NCI-H345 treated with DMSO at 0.1 percent for 48 hours (cell line): ENCODE measurements at regions not wholly inside any gene's neighbourhood (a gene's known extent, or its start where the extent isn't known, plus 50 kb on each side); places are given as distances from the start of the nearest gene placed in this dataset.
"Not testable (repeated sequence)": the region's sequence is repeated elsewhere in the genome, so short reads cannot be mapped to it uniquely, and the experiment has no call there.

Experiments
- DNase-seq: peaks from one replicate; lab custom pipeline; 2025; ENCODE audit not compliant: unreplicated experiment; lab: John Stamatoyannopoulos, UW

- DNase-seq = not testable (repeated sequence)
Observed at GRCh38 chr10:71107117-71107516, 105.3 kb upstream of the UNC5B start.

DNA sequence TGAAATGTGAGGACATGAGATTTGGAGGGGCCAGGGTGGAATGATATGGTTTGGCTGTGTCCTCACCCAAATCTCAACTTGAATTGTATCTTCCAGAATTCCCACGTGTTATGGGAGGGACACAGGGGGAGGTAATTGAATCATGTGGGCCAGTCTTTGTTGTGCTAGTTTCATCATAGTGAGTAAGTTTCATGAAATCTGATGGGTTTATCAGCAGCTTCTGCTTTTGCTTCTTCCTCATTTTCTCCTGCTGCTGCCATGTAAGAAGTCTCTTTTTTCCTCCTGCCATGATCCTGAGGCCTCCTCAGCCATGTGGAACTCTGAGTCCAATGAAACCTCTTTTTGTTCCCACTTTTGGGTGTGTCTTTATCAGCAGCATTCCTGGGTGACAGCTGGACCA is 104.3 kb upstream of the UNC5B start:
- not testable (repeated sequence) for DNase-seq

DNA sequence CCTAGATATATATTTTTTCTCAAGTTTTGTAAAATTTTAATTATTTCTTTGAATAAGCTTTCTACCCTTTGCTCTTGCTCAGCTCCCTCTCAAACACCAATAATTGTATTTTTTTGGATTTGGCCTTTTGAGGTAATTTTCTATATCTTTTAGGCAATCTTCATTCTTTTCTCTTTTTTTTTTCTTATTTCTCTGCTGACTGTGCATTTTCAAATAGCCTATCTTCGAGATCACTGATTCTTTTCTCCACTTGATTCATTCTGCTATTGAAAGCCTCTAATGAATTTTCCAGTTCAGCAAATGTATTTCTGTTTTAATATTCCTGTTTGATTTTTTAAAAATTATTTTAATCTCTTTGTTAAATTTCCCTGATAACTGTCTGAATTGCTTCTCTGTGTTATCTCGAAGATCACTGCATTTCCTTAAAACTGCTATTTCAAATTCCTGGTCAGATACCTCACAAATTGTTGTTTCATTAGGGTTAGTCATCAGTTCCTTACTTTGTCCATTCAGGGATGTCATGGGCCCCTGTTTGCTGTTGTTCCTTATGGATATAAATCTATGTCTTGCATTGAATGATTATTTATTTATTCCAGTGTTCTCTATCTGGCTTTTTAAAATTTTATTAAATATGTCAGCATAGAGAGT is 100.1 kb upstream of the UNC5B start:
- no peak for DNase-seq

- DNase-seq = no peak
Observed at GRCh38 chr10:71116426-71116825, 95.9 kb upstream of the UNC5B start.

DNA sequence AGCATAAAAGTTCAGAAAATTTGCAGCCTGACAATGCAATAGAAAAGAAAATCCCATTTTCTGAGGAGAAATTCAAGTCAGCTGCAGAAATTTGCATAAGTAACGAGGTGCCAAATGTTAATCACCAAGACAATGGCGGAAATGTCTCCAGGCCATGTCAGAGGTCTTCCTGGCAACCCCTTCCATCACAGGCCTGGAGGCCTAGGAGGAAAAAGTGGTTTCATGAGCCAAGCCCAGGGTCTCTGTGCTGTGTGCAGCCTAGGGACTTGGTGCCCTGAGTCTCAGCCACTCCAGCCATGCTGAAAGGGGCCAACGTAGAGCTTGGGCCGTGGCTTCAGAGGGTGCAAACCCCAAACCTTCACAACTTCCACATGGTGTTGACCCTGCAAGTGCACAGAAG is 94.8 kb upstream of the UNC5B start:
- DNase-seq = not testable (repeated sequence)

- DNase-seq = no peak
Observed at GRCh38 chr10:71123023-71123422, 89.3 kb upstream of the UNC5B start.

DNA sequence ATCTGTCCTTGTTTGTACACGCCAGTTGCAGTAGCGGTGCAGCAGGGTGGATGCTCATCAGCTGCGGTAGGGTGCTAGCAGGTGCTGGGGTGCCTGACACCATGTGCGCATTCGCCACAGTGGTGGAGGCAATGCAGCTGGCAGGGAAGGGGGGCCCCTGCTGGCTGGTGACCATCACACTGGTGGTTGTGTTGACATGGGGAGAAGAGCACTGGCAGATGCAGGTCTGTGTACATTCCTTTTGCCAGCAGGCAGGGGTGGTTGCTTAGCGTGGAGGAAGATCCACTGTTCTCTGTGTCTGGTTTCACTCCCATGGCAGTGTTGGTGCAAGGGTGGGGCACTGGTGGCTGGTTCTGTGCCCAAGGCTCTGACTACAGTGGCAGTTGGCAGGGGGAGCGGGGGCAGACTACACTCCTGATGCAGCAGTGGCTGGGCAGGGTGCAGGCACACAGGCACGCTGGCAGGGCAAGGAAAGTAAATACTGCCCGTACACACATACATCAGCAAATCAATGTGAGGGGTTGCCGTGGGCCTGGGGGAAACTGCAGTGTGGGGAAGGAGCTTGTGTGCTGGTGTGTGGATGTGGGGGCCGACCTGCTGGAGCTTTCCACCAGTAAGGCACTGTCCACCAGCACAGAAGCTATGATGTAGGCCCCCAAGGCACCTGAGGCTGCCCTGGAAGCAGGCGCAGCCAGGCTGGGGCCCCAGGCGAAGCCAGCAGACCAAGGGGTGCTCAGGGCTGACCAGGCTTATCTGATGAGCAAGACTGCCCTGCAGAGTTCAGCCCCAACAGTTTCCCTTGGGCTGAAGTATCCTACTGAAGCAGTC is 87.2 kb upstream of the UNC5B start:
- DNase-seq = no peak

- DNase-seq = no peak
Observed at GRCh38 chr10:71125749-71126107, 86.6 kb upstream of the UNC5B start.

- no peak for DNase-seq
Observed at GRCh38 chr10:71126432-71126831, 85.9 kb upstream of the UNC5B start.

GRCh38 chr10:71127104-71127503 is 85.3 kb upstream of the UNC5B start:
- DNase-seq = no peak

- no peak for DNase-seq
Observed at GRCh38 chr10:71127773-71128172, 84.6 kb upstream of the UNC5B start.

DNA sequence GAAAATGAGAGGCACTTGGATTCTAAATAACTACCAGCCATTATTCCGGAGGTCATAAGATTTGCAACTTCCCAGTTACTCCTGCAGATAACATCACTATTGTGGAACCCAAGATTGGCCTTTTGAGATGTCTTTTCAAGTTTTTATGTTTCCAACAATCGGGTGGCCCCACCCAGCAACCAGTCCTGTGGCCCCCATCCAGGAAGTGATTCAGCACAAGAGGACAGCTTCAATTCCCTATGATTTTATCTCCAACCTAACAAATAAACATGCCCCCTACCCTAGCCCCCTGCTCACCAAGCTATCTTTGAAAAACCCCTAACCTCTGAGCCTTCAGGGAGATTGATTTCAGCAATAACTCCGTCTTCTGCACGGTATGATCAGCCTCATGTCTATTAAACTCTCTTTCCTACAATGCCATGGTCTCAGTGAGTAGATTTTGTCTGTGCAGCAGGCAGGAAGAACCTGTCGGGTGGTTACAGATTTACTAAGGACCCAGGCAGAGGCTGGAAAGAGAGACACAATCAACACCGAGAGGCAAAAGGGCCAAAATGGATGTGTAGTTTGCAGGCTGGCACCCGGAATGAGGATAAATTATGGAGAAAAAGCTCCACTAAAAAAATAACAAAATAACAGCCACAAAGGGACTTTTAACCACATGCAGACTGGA is 83.9 kb upstream of the UNC5B start:
- no peak for DNase-seq

DNA sequence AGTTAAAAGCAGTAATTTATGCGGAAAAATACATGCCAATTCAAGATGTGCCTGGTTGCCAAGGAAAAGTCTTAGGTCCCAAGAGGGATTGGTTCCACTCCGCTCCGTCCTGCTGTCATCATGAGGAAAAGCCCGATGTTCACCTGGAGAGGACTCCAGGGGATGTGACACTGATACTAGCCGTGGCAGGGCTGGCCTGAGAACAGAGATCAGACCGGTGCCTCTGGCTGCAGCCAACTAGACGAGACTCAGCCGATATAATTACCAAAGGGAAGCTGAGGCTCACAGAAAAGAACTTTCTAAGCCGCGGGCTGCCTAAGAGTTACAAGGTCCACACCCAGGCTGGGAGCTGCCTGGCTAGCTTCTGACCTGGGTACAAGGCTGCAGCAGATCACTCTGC is 81.3 kb upstream of the UNC5B start:
- no peak for DNase-seq

- DNase-seq = no peak
Observed at GRCh38 chr10:71131508-71132088, 80.8 kb upstream of the UNC5B start.

DNA sequence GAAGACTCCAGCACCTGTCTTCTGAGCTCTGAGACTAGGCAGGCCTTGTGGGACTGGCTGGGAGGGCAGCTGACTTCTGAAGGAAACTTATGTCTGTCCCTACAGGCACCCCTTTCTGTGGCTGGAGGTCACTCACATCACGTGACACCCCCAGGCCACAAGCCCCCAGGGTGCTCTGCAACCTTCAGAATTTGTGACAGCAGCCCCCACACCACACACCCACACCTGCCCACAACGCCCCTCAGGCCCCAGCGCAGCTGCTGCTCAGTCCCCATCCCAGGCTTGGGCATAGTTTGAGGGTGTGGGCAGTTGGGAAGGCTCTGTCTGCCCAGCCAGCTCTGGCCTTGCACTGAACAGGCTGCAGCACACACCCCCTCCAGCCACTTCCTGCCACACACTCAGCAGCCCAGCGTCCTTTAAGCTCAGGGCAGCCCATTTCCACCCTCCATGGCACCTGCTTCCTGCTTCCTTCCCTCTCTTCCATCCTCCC is 80.0 kb upstream of the UNC5B start:
- no peak for DNase-seq

DNA sequence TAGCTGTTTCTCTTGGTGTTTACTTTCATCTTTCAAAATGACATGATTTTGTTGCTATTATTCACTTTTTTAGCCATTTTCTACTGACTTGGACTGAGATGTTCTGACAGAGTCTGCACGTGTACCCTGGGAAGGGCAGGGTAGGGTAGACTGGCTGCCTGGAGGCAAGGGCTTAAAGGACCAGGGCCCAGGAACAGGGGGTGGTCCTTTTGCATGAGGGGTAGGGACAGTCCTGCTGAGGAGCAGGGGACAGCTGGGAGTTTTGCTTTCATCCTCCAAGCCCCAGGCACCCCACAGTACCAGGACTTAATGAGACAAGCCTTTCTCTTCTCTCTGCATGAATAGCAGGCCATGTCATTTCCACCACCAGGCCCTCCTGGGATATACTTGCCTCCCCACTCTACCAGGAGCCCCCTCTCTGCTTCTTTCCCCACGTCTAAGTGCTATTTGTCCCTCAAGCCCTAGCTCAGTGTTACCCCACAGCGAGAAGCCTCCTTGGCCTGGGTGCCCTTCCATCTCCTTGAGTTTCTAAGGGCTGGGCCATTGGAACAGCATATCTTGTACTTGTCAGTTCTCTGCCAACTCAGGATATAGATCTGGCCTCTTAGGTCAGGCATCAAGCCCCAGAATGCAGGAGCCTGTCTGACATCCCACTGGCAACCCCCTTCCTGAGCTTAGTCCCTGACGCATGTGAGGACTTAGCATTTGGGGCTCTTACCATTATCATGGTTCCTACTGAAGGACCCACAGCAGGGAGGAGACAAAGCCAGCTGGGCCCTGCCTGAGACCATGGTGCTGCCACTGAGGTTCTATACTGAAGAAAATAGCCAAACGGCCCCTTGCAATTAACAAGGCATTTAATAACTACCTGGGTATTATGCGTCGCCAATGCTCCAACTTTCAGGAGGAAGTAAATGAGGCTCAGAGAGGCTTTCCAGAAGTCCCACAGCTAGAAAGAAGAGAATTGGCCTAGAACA is 78.4 kb upstream of the UNC5B start:
- DNase-seq = no peak

DNA sequence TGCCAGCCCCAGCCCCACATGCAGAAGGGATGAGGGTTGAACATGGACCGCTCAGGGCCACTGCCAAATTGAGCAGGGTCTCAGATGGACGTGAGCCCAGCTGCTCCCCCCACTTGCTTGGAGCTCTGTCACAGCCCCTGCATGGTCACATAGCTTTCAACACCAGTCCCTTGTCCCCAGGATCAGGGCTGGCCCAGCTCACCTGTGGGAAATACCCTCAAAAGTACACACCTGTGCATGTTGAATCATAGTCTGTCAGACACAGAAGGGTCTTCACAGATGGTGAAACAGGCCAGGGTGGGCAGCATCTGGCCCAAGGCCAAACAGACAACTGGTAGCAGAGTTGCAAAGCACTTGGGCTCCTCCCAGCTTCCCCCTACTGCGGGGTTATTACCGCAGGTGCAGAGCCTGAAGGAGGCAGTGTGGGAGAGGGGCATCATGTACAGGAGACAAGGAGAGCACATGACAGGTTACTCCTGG is 77.6 kb upstream of the UNC5B start:
- DNase-seq = no peak

GRCh38 chr10:71135236-71135635 is 77.1 kb upstream of the UNC5B start:
- no peak for DNase-seq

DNA sequence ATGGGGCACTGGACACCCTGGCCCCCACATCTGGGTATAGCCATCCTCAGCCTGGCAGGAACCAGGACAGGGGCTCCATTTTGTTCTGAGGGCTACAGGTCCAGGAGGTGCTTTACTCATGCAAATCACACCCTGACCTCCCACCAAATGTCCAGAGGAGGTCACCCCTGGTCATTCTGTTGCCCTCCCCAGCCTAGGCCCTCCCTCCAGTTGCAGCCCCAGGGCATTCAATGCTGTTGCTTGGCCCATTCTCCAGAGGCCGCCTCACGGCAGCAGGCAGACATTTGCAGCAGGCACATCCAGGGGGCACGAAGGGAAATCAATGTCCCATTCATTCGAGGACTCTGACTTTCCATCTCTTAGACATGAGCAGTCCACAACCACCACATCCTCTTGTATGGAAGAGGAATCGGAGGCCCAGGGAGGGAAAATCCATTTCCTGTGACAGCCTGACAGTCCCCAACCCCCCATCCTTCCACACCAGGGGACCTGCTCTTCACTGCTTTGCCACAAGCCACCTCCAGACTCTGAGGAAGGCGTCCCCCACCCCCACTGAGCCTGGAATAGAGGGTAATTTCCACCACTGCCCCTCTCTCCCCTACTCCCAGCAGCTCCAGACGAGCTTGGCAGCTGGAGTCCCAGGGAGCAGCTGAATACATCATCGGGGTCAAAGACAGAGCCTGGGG is 76.2 kb upstream of the UNC5B start:
- no peak for DNase-seq

GRCh38 chr10:71137701-71138100 is 74.7 kb upstream of the UNC5B start:
- no peak for DNase-seq
